Endothelial cell of hepatic sinusoid (primary cell): ENCODE measurements at regions not wholly inside any gene's neighbourhood (a gene's known extent, or its start where the extent isn't known, plus 50 kb on each side); places are given as distances from the start of the nearest gene placed in this dataset.
"Not testable (repeated sequence)": the region's sequence is repeated elsewhere in the genome, so short reads cannot be mapped to it uniquely, and the experiment has no call there.

Source experiments
- in situ Hi-C: cut with HindIII; loops from 2 replicates; pipeline ENCODE4 v1.10.0; 2017; ENCODE audit warnings: low sequenced_read_pairs

DNA sequence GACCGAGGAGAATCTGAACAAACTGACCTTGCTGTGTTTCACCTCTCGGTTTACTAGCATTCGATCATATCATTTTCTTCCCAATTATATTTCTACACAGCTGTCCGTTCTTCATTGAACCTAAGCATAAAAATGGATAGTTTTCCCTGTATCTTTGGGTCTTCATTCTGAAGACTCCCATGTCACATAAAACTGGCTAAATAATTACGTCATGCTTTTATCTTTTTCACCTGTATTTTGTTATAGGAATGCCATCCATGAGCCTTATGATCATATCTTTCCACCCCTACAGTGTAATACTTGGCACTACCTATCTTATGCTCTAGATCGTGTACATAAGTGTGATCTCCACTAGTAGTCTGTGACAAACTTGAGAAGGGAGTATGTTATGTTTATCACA, 456.1 kb downstream of the FGF13 start:
- in situ Hi-C loops, result no loop called here

- in situ Hi-C loops, result not testable (repeated sequence)
Observed at GRCh38 chrX:138264095-138264494, 447.4 kb downstream of the FGF13 start.

- in situ Hi-C loops, result no loop called here
Observed at GRCh38 chrX:138270931-138271330, 440.6 kb downstream of the FGF13 start.

DNA sequence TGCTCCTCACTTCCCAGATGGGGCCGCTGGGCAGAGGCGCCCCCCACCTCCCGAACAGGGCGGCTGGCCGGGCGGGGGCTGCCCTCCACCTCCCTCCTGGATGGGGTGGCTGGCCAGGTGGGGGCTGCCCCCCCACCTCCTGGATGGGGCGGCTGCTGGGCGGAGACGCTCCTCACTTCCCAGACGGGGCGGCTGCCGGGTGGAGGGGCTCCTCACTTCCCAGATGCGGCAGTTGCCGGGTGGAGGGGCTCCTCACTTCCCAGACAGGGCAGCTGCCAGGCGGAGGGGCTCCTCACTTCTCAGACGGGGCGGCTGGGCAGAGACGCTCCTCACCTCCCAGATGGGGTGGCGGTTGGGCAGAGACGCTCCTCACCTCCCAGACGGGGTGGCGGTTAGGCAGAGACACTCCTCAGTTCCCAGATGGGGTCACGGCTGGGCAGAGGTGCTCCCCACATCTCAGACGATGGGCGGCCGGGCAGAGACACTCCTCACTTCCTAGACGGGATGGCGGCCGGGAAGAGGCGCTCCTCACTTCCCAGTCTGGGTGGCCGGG, 428.8 kb downstream of the FGF13 start:
- in situ Hi-C loops, result not testable (repeated sequence)

DNA sequence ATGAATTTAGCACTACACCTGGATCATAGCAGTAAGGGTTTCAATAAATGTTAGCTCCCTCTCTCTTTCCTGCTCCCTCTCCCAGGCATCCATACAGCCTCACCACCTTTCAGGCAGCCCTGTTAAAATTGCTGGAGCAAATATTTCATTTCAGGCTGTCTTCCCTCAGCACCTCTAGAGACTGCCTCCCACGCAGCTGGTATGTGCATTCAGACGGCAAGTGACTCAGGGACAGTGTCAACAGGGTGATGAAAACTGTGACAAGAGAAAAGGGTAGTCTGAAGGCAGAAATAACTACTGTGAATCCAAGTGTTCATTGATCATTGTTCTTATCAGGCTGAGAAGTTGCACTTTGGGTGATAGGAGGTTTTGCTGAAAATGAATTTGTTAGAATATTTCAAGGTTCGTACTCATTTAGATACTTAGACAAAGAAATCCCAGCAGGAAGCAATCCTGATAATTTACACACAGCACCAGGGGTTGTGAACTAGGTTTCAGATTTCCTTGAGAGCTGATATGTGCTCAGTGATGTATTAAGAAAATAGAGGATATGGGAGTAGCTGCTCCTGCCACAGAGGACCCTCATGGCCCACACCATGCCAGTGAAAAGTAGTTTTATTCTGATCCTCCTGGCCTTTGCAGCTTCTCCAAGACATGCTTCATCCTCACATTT, 424.2 kb downstream of the FGF13 start:
- in situ Hi-C loops, result no loop called here

GRCh38 chrX:138294951-138295350, 416.6 kb downstream of the FGF13 start:
- in situ Hi-C loops, result no loop called here

GRCh38 chrX:138298268-138298667, 413.2 kb downstream of the FGF13 start:
- in situ Hi-C loops, result no loop called here

DNA sequence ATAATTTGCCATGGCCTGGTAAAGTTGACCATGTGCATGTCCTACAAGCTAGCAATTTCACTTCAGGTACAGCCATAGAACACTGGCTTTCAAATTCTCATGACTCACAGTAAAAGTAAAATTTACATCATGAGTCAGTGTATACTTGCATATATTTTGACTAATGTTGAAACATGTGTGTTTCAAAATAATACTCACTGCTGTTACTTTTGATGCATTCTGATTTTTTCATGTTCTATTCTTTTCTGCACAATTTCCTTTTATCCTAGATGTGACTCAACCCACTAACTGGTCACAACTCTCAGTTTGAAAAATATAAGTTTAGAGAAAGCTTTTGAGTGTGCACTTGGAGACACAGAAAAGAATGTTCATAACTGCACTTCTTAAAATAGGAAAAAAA, 365.7 kb downstream of the FGF13 start:
- in situ Hi-C loops, result no loop called here

DNA sequence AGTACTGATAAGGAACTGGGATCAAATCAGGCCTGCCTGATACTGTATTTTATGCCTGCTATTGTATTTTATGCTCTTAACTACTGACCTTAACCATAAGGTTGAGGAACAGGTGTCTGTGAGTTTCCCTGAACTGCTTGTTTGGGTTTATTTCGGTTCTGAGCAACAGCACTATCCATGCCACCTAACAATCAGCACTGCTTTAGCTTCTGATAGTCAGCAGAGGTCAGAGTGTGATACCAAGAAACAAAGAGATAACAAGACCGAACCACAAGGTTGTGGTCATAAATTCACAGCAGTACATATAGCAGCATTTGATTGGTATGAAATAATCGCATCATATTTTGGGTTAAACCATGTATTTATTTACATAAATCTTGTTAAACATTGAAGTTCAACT, 362.2 kb downstream of the FGF13 start:
- in situ Hi-C loops, result no loop called here

DNA sequence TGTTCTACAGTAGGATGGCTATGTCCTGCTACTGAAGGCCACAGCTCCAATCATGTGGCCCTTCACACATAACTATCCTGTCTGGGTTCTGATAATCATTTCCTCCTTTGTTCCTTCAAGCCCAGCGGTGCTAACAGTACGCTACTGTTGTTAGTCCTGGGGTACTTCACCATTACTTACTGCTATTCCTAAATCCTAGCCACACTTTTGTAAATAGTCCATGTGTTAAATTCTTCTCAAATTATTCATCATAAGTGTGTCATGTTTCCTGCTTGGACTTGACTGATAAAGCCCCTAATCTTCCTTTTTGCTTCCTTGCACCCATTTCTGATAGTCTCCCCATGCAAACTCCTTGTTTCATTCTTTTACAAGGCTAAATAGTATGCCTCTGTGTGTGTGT, 332.6 kb downstream of the FGF13 start:
- in situ Hi-C loops, result no loop called here

GRCh38 chrX:138408101-138408500, 303.4 kb downstream of the FGF13 start:
- in situ Hi-C loops, result no loop called here

- in situ Hi-C loops, result no loop called here
Observed at GRCh38 chrX:138411048-138411447, 300.5 kb downstream of the FGF13 start.
